Breast epithelium (tissue), 4 donors: ENCODE measurements at regions not wholly inside any gene's neighbourhood (a gene's known extent, or its start where the extent isn't known, plus 50 kb on each side); places are given as distances from the start of the nearest gene placed in this dataset.

Source experiments
- DNase-seq, 2 donors: peaks; one replicate each; pipeline ENCODE4 v3.0.0-alpha.2; 2019; ENCODE audit warnings: low spot score in 2 of 2
- H3K27ac ChIP-seq, 2 donors: fragments of 200-600 bp; sonication (generic) in 1 of 2; one replicate each; pipeline ENCODE4 v1.5.1; 2016 to 2019; ENCODE audit warnings: mild to moderate bottlenecking in 1 of 2
- H3K27me3 ChIP-seq, 2 donors: fragments of 200-600 bp; sonication (generic) in 1 of 2; one replicate each; pipeline versions ENCODE4 v1.5.1 to v1.6.0; 2017 to 2019; ENCODE audit warnings: control low read depth in 1 of 2, mild to moderate bottlenecking in 1 of 2
- H3K36me3 ChIP-seq: fragments of 200-600 bp; one replicate; pipeline ENCODE4 v1.5.1; 2019
- H3K4me1 ChIP-seq, 2 donors: fragments of 200-600 bp; sonication (generic); one replicate each; pipeline ENCODE4 v1.5.1; 2016 to 2019; ENCODE audit warnings: control low read depth in 1 of 2
- H3K4me3 ChIP-seq, 3 donors: fragments of 200-600 bp; sonication (generic); 1 replicate in 2 of 3; 2 replicates in 1 of 3; pipeline ENCODE4 v1.5.1; 2016 to 2019; ENCODE audit warnings: mild to moderate bottlenecking in 3 of 3, moderate library complexity in 2 of 3
- H3K9me3 ChIP-seq, 2 donors: fragments of 200-600 bp; sonication (generic) in 1 of 2; one replicate each; pipeline ENCODE4 v1.5.1; 2016 to 2019; ENCODE audit warnings: control low read depth in 1 of 2
- POLR2A ChIP-seq: fragments of 450-650 bp; IDR thresholded peaks from one replicate; pipeline ENCODE4 v1.6.1; 2016; ENCODE audit warnings: antibody characterized with exemption, mild to moderate bottlenecking, moderate library complexity
- POLR2AphosphoS5 ChIP-seq, 3 donors: sonication (generic); formaldehyde crosslinking; IDR thresholded peaks; one replicate each; pipeline ENCODE4 v1.6.1; 2017; ENCODE audit warnings: antibody characterized with exemption in 3 of 3
- intact Hi-C: fragments of 100-400 bp; cut with DNase I; formaldehyde crosslinking; loops from one replicate; pipeline ENCODE4 v1.15.1; 2023; ENCODE audit warnings: low total_unique reads
- TF ChIP-seq, protein P1 (sequence below), 3 donors: fragments of 450-650 bp; IDR thresholded peaks; one replicate each; pipeline ENCODE4 v1.5.1; 2016 to 2017; ENCODE audit warnings: antibody characterized with exemption in 3 of 3, mild to moderate bottlenecking in 3 of 3, moderate library complexity in 3 of 3

- Histone ChIP-seq H3K27ac (no peak overlapping the region), H3K4me1 (no peaks in the 10 kb centered on the region), H3K9me3 (no peaks in the 10 kb centered on the region), H3K27me3 (no peaks in the 10 kb centered on the region), H3K36me3 (no peaks in the 10 kb centered on the region), H3K4me3 (no peak overlapping the region)
- no peak for DNase-seq
- intact Hi-C loops = no loop called here
- TF ChIP-seq POLR2A (no peak), POLR2AphosphoS5 (IDR thresholded peaks at IDR 0.05) (no peak)
- TF ChIP-seq, protein P1, sequence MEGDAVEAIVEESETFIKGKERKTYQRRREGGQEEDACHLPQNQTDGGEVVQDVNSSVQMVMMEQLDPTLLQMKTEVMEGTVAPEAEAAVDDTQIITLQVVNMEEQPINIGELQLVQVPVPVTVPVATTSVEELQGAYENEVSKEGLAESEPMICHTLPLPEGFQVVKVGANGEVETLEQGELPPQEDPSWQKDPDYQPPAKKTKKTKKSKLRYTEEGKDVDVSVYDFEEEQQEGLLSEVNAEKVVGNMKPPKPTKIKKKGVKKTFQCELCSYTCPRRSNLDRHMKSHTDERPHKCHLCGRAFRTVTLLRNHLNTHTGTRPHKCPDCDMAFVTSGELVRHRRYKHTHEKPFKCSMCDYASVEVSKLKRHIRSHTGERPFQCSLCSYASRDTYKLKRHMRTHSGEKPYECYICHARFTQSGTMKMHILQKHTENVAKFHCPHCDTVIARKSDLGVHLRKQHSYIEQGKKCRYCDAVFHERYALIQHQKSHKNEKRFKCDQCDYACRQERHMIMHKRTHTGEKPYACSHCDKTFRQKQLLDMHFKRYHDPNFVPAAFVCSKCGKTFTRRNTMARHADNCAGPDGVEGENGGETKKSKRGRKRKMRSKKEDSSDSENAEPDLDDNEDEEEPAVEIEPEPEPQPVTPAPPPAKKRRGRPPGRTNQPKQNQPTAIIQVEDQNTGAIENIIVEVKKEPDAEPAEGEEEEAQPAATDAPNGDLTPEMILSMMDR (IDR thresholded peaks at IDR 0.05) = no peak
These were observed 238.4 kb upstream of the NR5A2 start for GRCh38 chr1:199789141-199789540.

DNA sequence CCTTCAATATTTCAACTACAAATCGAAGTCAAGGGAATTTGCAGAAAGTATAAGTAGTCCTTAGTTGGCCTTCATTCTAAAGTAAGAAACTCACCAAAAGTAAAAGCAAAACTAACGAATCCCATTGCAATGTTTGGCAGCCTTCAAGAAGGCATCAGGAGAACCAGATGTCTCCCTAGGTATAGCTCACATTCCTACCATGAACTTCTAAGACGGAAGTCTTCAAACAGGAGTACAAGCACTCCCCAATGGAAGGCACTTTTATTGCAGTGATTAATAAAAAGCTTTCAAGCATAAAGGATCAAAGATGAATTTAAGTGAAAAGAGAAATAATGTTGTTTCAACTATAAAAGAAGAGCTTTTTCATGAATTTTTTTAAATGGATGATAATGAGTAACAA lies 236.0 kb upstream of the NR5A2 start:
- Histone ChIP-seq H3K4me1 (no peaks in the 10 kb centered on the region), H3K36me3 (no peaks in the 10 kb centered on the region), H3K27ac (no peak overlapping the region), H3K9me3 (no peaks in the 10 kb centered on the region), H3K27me3 (no peaks in the 10 kb centered on the region), H3K4me3 (no peak overlapping the region)
- intact Hi-C loops = no loop called here
- TF ChIP-seq, protein P1 (IDR thresholded peaks at IDR 0.05) = no peak
- TF ChIP-seq POLR2A (no peak), POLR2AphosphoS5 (IDR thresholded peaks at IDR 0.05) (no peak)
- no peak for DNase-seq

DNA sequence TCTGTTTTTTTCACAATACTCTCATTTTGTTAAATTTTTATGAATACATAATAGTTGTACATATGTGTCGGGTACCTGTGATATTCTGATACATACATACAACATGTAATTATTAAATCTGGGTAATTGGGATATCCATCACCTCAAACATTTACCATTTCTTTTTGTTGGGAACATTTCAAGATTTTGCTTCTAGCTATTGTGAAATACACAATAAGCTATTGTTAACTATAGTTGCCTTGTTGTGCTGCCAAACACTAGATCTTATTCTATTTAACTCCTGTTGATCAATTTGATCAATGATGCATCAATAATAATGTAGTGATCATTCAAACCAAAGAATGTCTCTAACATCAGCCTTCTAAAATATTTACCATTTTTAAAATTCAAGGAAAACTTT lies 234.6 kb upstream of the NR5A2 start:
- Histone ChIP-seq H3K4me1 (no peaks in the 10 kb centered on the region), H3K27ac (no peak overlapping the region), H3K4me3 (no peak overlapping the region), H3K9me3 (no peaks in the 10 kb centered on the region), H3K27me3 (no peaks in the 10 kb centered on the region), H3K36me3 (no peaks in the 10 kb centered on the region)
- TF ChIP-seq, protein P1 (IDR thresholded peaks at IDR 0.05) = no peak
- no peak for TF ChIP-seq POLR2AphosphoS5 (IDR thresholded peaks at IDR 0.05)
- no peak for TF ChIP-seq POLR2A
- DNase-seq = no peak
- intact Hi-C loops = no loop called here

- no peaks in the 10 kb centered on the region for H3K4me1 ChIP-seq
- no peaks in the 10 kb centered on the region for H3K9me3 ChIP-seq
- H3K36me3 ChIP-seq = no peaks in the 10 kb centered on the region
- H3K27ac ChIP-seq = no peak overlapping the region
- DNase-seq = no peak
- no peak overlapping the region for H3K4me3 ChIP-seq
- no peak for TF ChIP-seq POLR2A
- TF ChIP-seq, protein P1 (IDR thresholded peaks at IDR 0.05) = no peak
- TF ChIP-seq POLR2AphosphoS5 (IDR thresholded peaks at IDR 0.05) = no peak
- no peaks in the 10 kb centered on the region for H3K27me3 ChIP-seq
- intact Hi-C loops = no loop called here
These were observed 233.2 kb upstream of the NR5A2 start for GRCh38 chr1:199794105-199794863.

GRCh38 chr1:199799116-199799515 lies 228.4 kb upstream of the NR5A2 start:
- Histone ChIP-seq H3K27ac (no peak overlapping the region), H3K36me3 (no peaks in the 10 kb centered on the region), H3K4me3 (no peak overlapping the region), H3K9me3 (no peaks in the 10 kb centered on the region), H3K4me1 (no peaks in the 10 kb centered on the region), H3K27me3 (no peaks in the 10 kb centered on the region)
- intact Hi-C loops = no loop called here
- no peak for DNase-seq
- TF ChIP-seq POLR2A (no peak), POLR2AphosphoS5 (IDR thresholded peaks at IDR 0.05) (no peak)
